WERI-Rb-1 (cell line): ENCODE measurements at regions not wholly inside any gene's neighbourhood (a gene's known extent, or its start where the extent isn't known, plus 50 kb on each side); places are given as distances from the start of the nearest gene placed in this dataset.

Experiments used
- DNase-seq: peaks from one replicate; pipeline ENCODE4 v3.0.0-alpha.2; 2020
- H3K27ac ChIP-seq: fragments of 250-450 bp; sonication (Bioruptor Pico); 2 replicates; pipeline ENCODE4 v1.5.1; 2020; ENCODE audit warnings: mild to moderate bottlenecking, moderate library complexity
- H3K27me3 ChIP-seq: fragments of 250-450 bp; sonication (Bioruptor Pico); 2 replicates; pipeline ENCODE4 v1.5.1; 2021; ENCODE audit warnings: mild to moderate bottlenecking, low read depth, moderate library complexity; ENCODE audit not compliant: insufficient read depth, severe bottlenecking
- H3K36me3 ChIP-seq: fragments of 250-450 bp; sonication (Bioruptor Pico); 2 replicates; pipeline ENCODE4 v1.5.1; 2020; ENCODE audit warnings: mild to moderate bottlenecking, moderate library complexity
- H3K4me3 ChIP-seq: 2 replicates; pipeline ENCODE4 v1.5.1; 2011; ENCODE audit warnings: low read depth, mild to moderate bottlenecking, control low read depth, low read length
- H3K9me3 ChIP-seq: fragments of 250-450 bp; sonication (Bioruptor Pico); 2 replicates; pipeline ENCODE4 v1.5.1; 2021; ENCODE audit warnings: mild to moderate bottlenecking, moderate library complexity; ENCODE audit not compliant: severe bottlenecking
- TF ChIP-seq, protein P1 (sequence below): IDR thresholded peaks from 2 replicates; pipeline ENCODE4 v1.5.1; 2011; ENCODE audit warnings: low read depth, mild to moderate bottlenecking, control low read depth, inconsistent platforms, low read length

DNA sequence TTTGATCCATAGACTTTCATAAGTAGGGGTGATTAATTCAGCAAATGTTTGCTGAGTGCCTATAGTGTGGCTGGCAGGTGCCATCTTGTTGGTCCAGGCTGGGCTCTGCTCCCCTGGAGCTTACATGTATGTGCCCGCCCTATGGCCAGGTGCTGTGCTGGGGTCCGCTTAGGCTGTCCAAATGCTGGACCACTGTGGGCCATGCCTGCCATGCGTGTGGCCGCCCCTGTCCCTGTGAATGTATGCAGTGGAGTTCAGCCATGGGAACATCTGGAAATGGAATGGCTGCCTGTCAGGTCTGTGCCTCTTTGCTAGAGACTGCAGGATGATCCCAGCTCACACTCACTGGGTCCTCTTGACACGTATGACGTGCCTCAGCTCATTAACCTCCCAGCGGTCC is 594.6 kb downstream of the TBC1D22A start:
- peaks cover 15% of the 10 kb centered on the region for H3K9me3 ChIP-seq
- TF ChIP-seq, protein P1, sequence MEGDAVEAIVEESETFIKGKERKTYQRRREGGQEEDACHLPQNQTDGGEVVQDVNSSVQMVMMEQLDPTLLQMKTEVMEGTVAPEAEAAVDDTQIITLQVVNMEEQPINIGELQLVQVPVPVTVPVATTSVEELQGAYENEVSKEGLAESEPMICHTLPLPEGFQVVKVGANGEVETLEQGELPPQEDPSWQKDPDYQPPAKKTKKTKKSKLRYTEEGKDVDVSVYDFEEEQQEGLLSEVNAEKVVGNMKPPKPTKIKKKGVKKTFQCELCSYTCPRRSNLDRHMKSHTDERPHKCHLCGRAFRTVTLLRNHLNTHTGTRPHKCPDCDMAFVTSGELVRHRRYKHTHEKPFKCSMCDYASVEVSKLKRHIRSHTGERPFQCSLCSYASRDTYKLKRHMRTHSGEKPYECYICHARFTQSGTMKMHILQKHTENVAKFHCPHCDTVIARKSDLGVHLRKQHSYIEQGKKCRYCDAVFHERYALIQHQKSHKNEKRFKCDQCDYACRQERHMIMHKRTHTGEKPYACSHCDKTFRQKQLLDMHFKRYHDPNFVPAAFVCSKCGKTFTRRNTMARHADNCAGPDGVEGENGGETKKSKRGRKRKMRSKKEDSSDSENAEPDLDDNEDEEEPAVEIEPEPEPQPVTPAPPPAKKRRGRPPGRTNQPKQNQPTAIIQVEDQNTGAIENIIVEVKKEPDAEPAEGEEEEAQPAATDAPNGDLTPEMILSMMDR = no peak

DNA sequence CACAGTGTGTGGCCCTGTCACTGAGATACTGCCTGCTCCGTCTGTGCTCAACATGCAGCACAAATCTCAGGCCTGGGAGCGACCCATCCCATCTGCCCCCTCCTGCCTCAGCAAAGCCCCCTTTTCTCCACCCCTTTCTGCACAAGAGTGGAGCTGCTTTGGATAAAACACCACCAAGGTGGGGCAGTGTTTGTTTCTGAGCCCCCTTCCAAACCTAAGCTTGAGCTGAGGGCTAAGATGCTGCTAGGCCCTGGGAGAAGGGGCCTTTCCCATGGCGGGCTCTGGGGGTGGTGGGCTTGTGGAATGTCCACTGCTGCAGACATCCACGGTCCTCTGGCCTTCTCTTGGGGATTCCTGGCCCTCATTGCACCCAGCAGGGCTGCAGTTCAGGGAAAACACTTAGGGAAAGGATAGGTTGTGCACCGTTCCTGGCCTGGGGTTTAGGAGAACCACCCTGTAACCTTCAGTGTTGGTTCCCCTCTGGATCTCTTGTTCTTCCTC is 594.1 kb downstream of the TBC1D22A start:
- H3K9me3 ChIP-seq = peaks cover 14% of the 10 kb centered on the region
- H3K27ac ChIP-seq = peak overlapping the region; percentile 89
- TF ChIP-seq, protein P1 = no peak
- no peaks in the 10 kb centered on the region for H3K36me3 ChIP-seq
- H3K27me3 ChIP-seq = no peaks in the 10 kb centered on the region
- H3K4me3 ChIP-seq = no peak overlapping the region
- peak; percentile 73 for DNase-seq

More for the DNA sequence above, 594.6 kb downstream of the TBC1D22A start:
- no peaks in the 10 kb centered on the region for H3K36me3 ChIP-seq
- no peak for DNase-seq
- H3K4me3 ChIP-seq = no peak overlapping the region
- peak overlapping the region; percentile 89 for H3K27ac ChIP-seq
- no peaks in the 10 kb centered on the region for H3K27me3 ChIP-seq

DNA sequence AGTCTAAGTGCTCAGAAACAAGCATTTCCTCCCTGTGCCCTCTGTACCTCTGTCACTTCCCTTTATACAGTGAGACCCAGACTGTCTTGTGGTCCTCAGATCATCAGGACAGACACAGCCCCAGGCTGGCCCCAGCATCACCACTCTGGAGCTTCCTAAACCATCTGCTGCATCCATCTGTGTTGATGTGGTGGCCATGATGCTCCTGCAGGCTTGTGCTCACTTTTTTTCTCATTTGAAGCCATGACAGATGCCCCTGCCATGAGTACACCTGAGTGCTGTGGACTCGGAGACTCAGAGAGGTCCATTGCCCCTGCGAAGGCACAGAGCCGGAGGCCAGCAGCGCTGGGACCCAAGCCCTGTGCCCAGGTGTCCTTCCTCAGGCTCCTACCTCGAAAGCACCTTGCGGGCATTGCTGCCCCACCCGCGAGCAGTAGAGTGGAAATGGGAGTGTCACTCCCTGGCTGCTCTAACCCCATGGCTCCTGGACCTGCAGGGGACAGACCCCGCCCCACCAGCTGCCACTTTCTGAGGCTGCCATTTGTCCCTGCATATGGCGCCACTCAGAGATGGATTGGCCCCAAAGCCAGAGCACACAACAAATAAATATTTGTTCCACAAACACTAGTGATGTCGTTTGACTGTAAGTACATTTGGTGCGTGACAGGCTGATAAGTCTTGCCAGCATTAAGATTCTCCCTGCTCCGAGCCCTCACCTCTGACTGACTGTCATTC is 593.5 kb downstream of the TBC1D22A start:
- peak overlapping the region; percentile 16; the same call in 1 of the 2 replicates for H3K4me3 ChIP-seq
- TF ChIP-seq, protein P1 = no peak
- no peaks in the 10 kb centered on the region for H3K36me3 ChIP-seq
- peak overlapping the region; percentile 89 for H3K27ac ChIP-seq
- H3K27me3 ChIP-seq = no peaks in the 10 kb centered on the region
- peaks cover 10% of the 10 kb centered on the region for H3K9me3 ChIP-seq
- DNase-seq = peak; percentile 91

DNA sequence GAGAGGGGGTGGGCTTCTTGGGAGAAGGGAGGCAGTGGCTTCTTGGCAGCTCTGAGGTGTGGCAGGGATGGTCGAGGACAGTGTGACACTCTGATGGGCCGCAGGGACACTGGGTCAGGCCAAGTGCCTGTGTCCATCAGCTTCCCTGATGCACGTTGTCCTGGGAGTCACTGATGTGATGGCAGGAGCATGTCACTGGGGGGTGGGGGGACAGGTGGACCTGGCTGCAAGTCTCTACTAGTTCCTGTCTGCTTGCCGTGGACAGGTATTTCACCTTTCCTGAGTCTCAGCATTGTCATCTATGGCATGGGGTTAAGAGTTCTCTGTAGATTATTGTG is 592.9 kb downstream of the TBC1D22A start:
- H3K27me3 ChIP-seq = no peaks in the 10 kb centered on the region
- H3K9me3 ChIP-seq = peaks cover 16% of the 10 kb centered on the region
- H3K27ac ChIP-seq = peak overlapping the region; percentile 89
- no peaks in the 10 kb centered on the region for H3K36me3 ChIP-seq
- no peak overlapping the region; the same call in 1 of the 2 replicates for H3K4me3 ChIP-seq
- DNase-seq = no peak
- TF ChIP-seq, protein P1 = no peak

DNA sequence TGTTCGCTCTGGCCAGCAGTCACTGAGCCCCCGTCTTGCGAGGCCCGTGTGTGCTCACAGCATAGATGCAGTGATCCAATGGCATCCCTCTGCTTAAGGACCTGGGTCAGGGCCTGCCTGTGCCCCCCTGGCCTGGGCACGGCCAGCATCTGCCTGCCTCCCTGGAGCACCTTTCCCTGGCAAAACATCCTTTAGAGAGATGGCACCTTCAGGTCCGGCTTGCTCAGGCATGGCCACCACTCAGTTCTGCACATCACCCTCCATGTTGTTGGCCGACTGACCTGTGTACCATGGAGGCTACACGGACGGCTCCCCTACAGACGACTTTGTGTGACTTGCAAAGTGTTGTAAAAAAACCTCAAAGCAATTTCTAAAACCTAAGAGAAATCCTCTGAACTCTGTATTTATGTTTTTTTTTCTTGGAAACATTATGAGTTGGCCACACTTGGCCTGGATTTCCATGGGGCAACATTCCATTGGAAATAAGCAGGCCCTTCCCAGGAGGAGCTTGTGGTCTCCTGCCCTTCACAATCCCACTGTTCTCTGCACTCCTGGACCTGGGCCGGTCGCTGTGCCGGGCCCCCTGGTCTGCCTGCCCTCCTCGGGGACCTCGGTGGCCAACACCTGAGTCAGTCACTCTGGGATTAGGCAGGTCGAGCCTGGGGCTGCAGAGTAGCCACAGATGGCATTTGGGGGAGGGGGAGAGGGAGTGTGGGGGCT is 592.4 kb downstream of the TBC1D22A start:
- Histone ChIP-seq H3K9me3 (peaks cover 21% of the 10 kb centered on the region), H3K4me3 (no peak overlapping the region), H3K27me3 (no peaks in the 10 kb centered on the region), H3K27ac (peak overlapping the region; percentile 89), H3K36me3 (no peaks in the 10 kb centered on the region)
- TF ChIP-seq, protein P1 = no peak
- peak; percentile 77 for DNase-seq
